Natural killer cell (primary cell): ENCODE measurements at regions not wholly inside any gene's neighbourhood (a gene's known extent, or its start where the extent isn't known, plus 50 kb on each side); places are given as distances from the start of the nearest gene placed in this dataset.

ENCODE experiments used
- ATAC-seq, 3 donors: fragments of 150-1000 bp in 2 of 3; fragments of 200-7000 bp in 1 of 3; cut with Tn5 transposase; 1 replicate in 1 of 3; 2 replicates in 2 of 3; pipeline ENCODE4 v1.10.0; 2021; ENCODE audit warnings: mild to moderate bottlenecking in 2 of 3, moderate library complexity in 2 of 3
- DNase-seq, 2 donors: peaks; one replicate each; pipeline versions ENCODE4 v3.0.0 to v3.0.0-alpha.2; 2013 to 2021; ENCODE audit warnings: mixed read lengths in 1 of 2
- H3K27ac ChIP-seq: one replicate; pipeline ENCODE4 v1.5.1; 2013; ENCODE audit warnings: mild to moderate bottlenecking, low read length
- H3K27me3 ChIP-seq: one replicate; pipeline ENCODE4 v1.6.1; 2013; ENCODE audit warnings: low read length; ENCODE audit not compliant: control insufficient read depth, insufficient read depth
- H3K36me3 ChIP-seq: one replicate; pipeline ENCODE4 v1.6.1; 2013; ENCODE audit warnings: low read length; ENCODE audit not compliant: control insufficient read depth, insufficient read depth
- H3K4me1 ChIP-seq: one replicate; pipeline ENCODE4 v1.6.1; 2013; ENCODE audit warnings: low read length; ENCODE audit not compliant: control insufficient read depth, insufficient read depth
- H3K4me3 ChIP-seq: one replicate; pipeline ENCODE4 v1.5.1; 2013; ENCODE audit warnings: low read length
- H3K9me3 ChIP-seq: one replicate; pipeline ENCODE4 v1.6.1; 2013; ENCODE audit warnings: low read length; ENCODE audit not compliant: control insufficient read depth, insufficient read depth
- H3K27ac Mint-ChIP-seq, 2 donors: one replicate each; pipeline ENCODE4 v1.8.0; 2022; ENCODE audit warnings: mild to moderate bottlenecking in 2 of 2, mixed read lengths in 2 of 2, moderate library complexity in 1 of 2
- H3K27me3 Mint-ChIP-seq, 2 donors: one replicate each; pipeline ENCODE4 v1.8.0; 2022; ENCODE audit warnings: low read depth in 2 of 2, mixed read lengths in 2 of 2
- H3K36me3 Mint-ChIP-seq: one replicate; pipeline ENCODE4 v1.8.0; 2022; ENCODE audit warnings: mixed read lengths
- H3K4me1 Mint-ChIP-seq, 2 donors: one replicate each; pipeline ENCODE4 v1.8.0; 2022; ENCODE audit warnings: mixed read lengths in 2 of 2
- H3K4me3 Mint-ChIP-seq: one replicate; pipeline ENCODE4 v1.8.0; 2022; ENCODE audit warnings: mild to moderate bottlenecking, moderate library complexity, mixed read lengths
- H3K9me3 Mint-ChIP-seq, 2 donors: one replicate each; pipeline ENCODE4 v1.8.0; 2022; ENCODE audit warnings: mixed read lengths in 2 of 2
- WGBS: methylation state at CpG from one replicate; pipeline ENCODE4 v1.1.7; 2013; ENCODE audit warnings: missing lambda C conversion rate; ENCODE audit not compliant: insufficient coverage; 5-methylcytosine and 5-hydroxymethylcytosine counted together
- intact Hi-C: fragments of 100-400 bp; cut with micrococcal nuclease; formaldehyde crosslinking; loops from one replicate; pipeline ENCODE4 v1.14.2; 2022
- TF ChIP-seq, protein P1 (sequence below): fragments of 200-600 bp; IDR thresholded peaks from one replicate; pipeline ENCODE4 v1.8.0; 2022; ENCODE audit warnings: antibody characterized with exemption

DNA sequence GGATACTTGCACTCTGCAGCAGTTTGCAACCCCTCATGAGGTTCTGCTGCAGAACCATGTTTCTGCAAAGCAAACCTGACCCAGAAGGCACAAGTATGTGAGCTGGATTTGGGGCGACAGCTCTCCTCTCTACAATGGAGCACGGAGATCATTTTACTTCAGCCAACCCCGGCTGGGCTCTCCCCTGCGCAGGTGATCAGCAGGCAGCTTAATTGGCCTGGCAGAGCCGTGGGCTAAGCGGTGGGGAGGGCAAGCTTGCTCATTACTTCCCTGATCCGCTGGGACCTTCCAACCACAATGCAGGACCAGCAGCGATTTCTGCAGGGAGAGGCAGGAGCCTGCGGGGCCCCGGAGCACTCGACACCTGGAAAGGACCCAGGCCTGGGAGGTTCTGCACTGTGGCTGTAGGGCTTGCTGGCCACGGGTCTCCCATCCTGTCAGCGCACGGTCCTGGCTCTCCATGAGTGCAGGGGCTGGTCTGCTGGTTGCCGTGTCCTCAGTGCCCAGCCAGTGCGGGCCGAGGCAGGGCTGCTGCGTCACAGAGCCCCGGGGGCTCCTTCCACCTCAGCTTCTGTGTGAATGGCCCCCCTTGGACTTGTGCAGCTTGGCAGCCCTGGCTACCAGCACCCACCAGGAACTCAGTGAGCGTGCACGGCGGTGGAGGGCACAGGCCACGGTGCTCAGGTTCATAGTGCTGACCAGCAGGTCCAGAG lies 51.8 kb upstream of the RAPGEF1 start:
- H3K9me3 ChIP-seq: no peaks in the 10 kb centered on the region
- no peak overlapping the region for H3K4me3 Mint-ChIP-seq
- no peak for DNase-seq
- H3K27me3 Mint-ChIP-seq: peaks cover 8 to 30% of the 10 kb centered on the region in 2 donors
- TF ChIP-seq, protein P1, sequence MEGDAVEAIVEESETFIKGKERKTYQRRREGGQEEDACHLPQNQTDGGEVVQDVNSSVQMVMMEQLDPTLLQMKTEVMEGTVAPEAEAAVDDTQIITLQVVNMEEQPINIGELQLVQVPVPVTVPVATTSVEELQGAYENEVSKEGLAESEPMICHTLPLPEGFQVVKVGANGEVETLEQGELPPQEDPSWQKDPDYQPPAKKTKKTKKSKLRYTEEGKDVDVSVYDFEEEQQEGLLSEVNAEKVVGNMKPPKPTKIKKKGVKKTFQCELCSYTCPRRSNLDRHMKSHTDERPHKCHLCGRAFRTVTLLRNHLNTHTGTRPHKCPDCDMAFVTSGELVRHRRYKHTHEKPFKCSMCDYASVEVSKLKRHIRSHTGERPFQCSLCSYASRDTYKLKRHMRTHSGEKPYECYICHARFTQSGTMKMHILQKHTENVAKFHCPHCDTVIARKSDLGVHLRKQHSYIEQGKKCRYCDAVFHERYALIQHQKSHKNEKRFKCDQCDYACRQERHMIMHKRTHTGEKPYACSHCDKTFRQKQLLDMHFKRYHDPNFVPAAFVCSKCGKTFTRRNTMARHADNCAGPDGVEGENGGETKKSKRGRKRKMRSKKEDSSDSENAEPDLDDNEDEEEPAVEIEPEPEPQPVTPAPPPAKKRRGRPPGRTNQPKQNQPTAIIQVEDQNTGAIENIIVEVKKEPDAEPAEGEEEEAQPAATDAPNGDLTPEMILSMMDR: no peak
- no peaks in the 10 kb centered on the region for H3K36me3 ChIP-seq
- H3K27me3 ChIP-seq: no peaks in the 10 kb centered on the region
- intact Hi-C loops: no loop called here
- H3K9me3 Mint-ChIP-seq: no peaks in the 10 kb centered on the region
- no peak overlapping the region for H3K4me3 ChIP-seq
- no peak overlapping the region for H3K27ac ChIP-seq
- no peak overlapping the region for H3K27ac Mint-ChIP-seq
- 81% methylated on average over 23 of the region's 23 CpGs for WGBS
- no peaks in the 10 kb centered on the region for H3K4me1 Mint-ChIP-seq
- no peak for ATAC-seq
- H3K4me1 ChIP-seq: no peaks in the 10 kb centered on the region
- H3K36me3 Mint-ChIP-seq: no peaks in the 10 kb centered on the region
